GM19240 (cell line): ENCODE measurements at regions not wholly inside any gene's neighbourhood (a gene's known extent, or its start where the extent isn't known, plus 50 kb on each side); places are given as distances from the start of the nearest gene placed in this dataset.
"Not testable (repeated sequence)": the region's sequence is repeated elsewhere in the genome, so short reads cannot be mapped to it uniquely, and the experiment has no call there.

Source experiments
- DNase-seq: peaks from one replicate; pipeline ENCODE4 v3.0.0; 2011; ENCODE audit warnings: low spot score; ENCODE audit not compliant: insufficient read length

DNA sequence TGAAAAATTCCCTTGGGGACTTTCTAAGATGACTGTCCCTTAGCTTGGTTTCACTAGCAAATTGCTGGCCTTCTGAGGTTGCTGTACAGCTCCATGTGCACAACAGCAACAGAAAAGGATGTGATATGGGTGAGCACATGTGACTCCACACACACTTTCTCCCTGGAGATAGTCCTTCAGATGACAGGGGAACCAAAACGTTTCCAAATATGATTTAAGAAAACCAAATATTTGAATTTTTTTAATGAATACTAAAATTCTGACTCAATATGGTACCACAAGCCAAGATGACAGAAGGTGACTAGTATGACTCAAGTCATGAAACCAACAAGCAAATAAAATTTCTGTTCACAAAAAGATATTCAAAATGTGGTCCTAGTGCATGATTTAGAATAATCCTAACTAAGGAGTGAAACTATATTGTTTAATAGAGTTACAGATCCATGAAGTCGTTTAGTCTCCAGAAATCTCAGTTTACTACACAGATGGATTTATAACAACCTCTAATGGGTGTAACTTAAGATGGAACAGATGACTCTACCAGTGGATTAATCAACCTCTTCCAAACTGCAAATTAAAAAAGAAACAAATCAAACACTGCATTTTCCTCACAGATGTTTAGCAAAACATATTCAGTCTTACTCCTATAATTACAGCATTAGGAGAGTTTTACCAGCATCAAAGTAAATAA is 144.8 kb upstream of the PIK3R1 start:
- DNase-seq, result peak; percentile 25

- no peak for DNase-seq
Measured at GRCh38 chr5:68067976-68068603, 147.5 kb upstream of the PIK3R1 start.

GRCh38 chr5:68067291-68067690 is 148.3 kb upstream of the PIK3R1 start:
- no peak for DNase-seq

- no peak for DNase-seq
Measured at GRCh38 chr5:68066277-68066955, 149.1 kb upstream of the PIK3R1 start.

DNA sequence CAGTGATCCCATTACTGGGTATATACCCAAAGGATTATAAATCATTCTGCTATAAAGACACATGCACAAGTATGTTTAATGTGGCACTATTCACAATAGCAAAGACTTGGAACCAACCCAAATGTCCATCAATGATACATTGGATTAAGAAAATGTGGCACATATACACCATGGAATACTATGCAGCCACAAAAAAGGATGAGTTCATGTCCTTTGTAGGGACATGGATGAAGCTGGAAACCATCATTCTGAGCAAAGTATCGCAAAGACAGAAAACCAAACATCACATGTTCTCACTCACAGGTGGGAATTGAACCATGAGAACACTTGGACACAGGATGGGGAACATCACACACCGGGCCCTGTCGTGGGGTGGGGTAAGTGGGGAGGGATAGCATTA is 150.2 kb upstream of the PIK3R1 start:
- not testable (repeated sequence) for DNase-seq

- DNase-seq, result no peak
Measured at GRCh38 chr5:68060382-68060781, 155.2 kb upstream of the PIK3R1 start.

- DNase-seq, result no peak
Measured at GRCh38 chr5:68057191-68057590, 158.4 kb upstream of the PIK3R1 start.

- no peak for DNase-seq
Measured at GRCh38 chr5:68055686-68056085, 159.9 kb upstream of the PIK3R1 start.

DNA sequence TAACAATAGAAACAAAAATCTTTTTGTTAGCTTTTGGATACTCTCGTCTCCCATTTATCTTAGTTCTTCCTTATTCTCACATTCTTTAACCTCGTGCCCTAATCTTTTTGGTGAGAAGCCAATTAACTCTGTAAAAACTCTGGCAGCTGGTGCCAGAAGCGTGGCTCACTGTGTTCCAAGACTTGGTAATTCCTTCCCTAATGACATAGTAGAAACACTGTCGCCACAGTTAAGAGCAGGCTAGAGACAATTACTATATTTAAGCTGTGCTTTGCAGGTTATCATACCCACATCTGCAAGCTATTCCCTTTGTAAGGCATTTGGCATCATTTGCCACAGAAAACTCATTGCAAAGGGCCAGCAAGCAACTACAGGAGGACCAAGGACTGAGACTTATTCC is 160.9 kb upstream of the PIK3R1 start:
- DNase-seq, result no peak

GRCh38 chr5:68053202-68053601 is 162.4 kb upstream of the PIK3R1 start:
- no peak for DNase-seq

DNA sequence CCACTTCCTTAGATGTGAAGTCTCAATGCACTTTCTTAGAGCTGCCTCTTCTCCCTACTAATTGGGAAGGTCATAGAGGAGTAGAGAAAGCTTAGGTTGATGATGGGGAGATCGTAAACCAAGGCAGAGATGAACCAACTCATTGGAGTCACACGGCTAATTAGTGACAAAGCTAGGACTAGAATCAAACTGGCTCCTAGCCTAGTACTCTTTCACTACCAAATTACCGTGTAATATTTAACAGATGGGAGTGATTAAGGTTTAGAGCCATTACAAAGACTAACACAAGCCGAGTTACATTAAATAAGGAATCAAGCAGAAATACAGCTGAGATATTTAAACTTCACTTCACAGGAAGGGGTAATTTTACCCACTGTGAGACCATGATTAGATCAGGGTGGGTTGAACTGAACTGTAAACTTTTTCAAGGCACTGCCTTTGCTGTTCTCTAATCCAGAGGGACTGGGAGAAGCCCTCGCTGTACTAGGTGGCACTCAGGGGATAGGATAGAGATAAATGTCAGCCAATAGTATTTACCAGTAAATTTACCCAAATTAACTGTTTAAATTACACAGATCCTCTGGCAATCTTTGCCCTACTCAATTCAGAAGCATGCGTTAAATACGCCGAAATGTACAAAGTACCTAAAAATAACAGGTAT is 166.4 kb upstream of the PIK3R1 start:
- DNase-seq, result no peak

DNA sequence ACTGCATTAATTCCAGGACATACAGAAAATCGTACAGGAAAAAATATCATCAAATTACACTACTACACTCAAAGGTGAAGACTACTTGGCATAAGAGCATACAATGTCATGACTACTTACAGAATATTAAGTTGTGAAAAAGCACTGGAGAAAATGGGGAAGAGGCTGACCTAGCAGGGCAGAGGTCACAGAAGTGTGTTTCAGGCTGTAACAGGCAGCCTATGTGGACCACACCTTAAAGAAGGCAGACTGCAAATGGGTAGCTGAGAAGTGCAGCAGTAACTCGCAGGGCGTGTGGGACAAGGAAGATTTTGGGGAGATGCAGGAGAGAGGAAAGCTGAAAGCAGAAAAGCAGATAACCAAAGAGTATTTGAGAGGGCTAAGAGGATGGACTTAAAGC is 167.0 kb upstream of the PIK3R1 start:
- no peak for DNase-seq

DNA sequence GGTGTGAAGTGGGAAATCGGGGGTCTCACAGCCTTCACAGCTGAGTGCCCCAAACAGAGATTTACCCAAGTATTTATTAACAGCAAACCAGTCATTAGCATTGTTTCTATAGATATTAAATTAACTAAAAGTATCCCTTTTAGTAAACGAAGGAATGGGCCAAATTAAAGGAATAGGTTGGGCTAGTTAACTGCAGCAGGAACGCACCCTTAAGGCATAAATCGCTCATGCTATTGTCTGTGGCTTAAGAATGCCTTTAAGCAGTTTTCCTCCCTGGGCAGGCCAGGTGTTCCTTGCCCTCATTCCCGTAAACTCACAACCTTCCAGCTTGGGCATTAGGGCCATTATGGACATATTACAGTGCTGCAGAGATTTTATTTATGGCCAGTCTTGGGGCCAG is 167.5 kb upstream of the PIK3R1 start:
- DNase-seq, result not testable (repeated sequence)

DNA sequence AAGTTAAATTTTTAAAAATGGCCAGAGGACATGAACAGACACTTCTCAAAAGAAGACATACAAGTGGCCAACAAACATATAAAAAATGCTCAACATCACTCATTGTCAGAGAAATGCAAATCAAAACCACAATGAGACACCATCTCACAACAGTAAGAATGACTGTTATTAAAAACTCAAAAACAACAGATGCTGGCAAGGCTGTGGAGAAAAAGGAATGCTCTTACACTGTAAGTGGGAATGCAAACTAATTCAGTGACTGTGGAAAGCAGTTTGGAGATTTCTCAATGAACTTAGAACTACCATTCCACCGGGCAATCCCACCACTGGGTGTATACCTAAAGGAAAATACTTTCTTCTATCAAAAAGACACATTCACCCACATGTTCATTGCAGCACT is 168.5 kb upstream of the PIK3R1 start:
- no peak for DNase-seq

GRCh38 chr5:68046445-68046844 is 169.1 kb upstream of the PIK3R1 start:
- DNase-seq, result no peak

- DNase-seq, result peak; percentile 22
Measured at GRCh38 chr5:68041293-68041692, 174.3 kb upstream of the PIK3R1 start.

- no peak for DNase-seq
Measured at GRCh38 chr5:68037546-68037945, 178.0 kb upstream of the PIK3R1 start.

DNA sequence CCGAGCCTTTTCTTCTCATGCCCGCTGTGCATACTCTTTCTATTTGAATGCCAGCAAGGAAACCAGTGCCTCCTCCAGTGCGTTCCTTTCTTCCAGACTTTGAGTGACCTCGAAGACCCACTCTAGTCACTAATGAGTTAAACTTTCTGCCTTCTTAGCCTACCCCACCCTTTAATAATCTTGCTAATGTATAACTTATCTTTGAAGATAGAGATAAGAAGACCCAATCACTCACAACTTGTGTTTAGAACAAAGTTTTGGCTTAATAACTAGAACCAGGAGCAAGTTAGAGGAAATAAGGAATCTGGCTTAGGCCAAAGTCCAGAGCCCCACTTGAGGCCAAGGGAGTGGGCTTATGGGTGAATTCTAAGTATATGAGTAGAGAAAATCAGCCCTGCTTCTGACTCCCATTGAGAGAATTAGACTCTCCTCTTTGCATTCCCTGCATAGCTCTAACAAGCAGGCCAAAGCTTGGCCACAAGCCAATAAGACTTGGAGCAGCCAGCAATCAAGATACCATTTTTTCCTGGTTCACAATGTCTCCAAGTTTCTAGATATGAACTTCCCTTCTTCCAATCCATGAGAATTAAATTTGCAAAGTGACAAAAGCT is 181.5 kb upstream of the PIK3R1 start:
- DNase-seq, result no peak

GRCh38 chr5:68033029-68033428 is 182.5 kb upstream of the PIK3R1 start:
- DNase-seq, result no peak

DNA sequence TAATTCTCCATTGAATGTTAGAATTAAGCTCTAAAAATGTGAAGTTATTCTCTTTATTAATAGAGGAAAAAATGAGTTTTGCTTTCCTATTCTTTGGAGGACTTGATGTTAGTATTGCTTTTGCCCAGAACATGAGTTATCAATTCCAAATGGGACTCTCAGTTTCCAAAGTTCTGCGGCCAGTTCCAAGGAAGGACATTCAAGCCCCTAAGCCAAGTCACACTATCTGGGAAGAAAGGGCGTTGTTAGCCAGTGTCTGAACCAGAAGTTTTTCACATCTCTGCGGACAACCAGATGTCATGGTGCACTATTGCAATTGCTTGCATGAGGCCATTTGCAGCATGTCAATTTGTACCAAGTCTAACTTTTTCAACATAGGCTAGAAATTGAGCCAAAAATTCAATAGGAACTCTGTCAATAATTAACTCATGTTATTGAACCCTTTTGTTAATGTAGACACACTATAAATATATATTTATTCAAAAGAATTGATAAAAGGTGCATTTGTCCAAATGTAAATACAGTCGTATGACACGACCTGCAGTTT is 183.3 kb upstream of the PIK3R1 start:
- DNase-seq, result no peak

DNA sequence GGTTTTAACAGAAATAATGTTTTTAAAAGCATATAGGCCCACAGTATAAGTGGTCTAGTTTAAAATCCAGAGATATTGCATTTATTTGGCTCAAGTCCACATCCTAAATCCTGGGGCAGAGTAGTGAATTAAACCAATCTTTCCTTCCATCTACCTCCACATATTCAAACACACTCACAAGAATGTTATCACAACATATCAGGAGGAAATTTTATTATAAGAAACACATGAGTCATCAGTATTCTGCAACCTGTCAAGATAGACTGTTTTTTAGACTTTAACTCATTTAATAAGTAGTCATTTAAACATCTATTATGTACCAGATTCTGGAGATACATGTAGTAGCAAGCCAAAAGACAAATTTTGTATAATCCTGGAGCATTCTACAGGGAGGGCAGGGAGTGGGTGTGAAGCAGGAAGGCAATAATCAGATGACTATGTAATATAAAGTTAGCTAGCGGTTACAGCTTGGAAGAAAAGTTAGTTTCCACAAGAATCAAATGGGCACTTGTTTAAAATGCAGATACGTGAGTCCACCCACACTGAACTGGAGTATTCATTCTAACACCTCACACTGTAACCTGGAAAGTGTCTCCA is 187.3 kb upstream of the PIK3R1 start:
- no peak for DNase-seq
